ENCODE measurements at regions not wholly inside any gene's neighbourhood (a gene's known extent, or its start where the extent isn't known, plus 50 kb on each side); places are given as distances from the start of the nearest gene placed in this dataset.
"Not testable (repeated sequence)": the region's sequence is repeated elsewhere in the genome, so short reads cannot be mapped to it uniquely, and the experiment has no call there.

GRCh38 chr1:761791-762190 is 75.3 kb upstream of the OR4F16 start:
- H3K36me3 Mint-ChIP-seq, H3K27ac Mint-ChIP-seq, H3K9me3 Mint-ChIP-seq, H3K4me1 Mint-ChIP-seq, H3K4me3 Mint-ChIP-seq, H3K27me3 Mint-ChIP-seq: not testable (repeated sequence)

- not testable (repeated sequence) for H3K36me3 Mint-ChIP-seq, H3K27ac Mint-ChIP-seq, H3K9me3 Mint-ChIP-seq, H3K27me3 Mint-ChIP-seq, H3K4me1 Mint-ChIP-seq, H3K4me3 Mint-ChIP-seq
These were observed 85.0 kb upstream of the OR4F16 start for GRCh38 chr1:771449-771848.

- not testable (repeated sequence) for H3K27me3 Mint-ChIP-seq, H3K9me3 Mint-ChIP-seq, H3K36me3 Mint-ChIP-seq, H3K4me1 Mint-ChIP-seq
- Mint-ChIP-seq H3K4me3 (peak overlapping the region in 3 of 4 donors; percentile 68 to 99 (median 96)), H3K27ac (peak overlapping the region in 2 of 3 donors; percentile 78 to 99)
These were observed 91.2 kb upstream of the OR4F16 start for GRCh38 chr1:777480-778180.

- not testable (repeated sequence) for H3K36me3 Mint-ChIP-seq, H3K4me1 Mint-ChIP-seq, H3K9me3 Mint-ChIP-seq, H3K27me3 Mint-ChIP-seq
- Mint-ChIP-seq H3K4me3 (peak overlapping the region; percentile 89 to 100 (median 98)), H3K27ac (peak overlapping the region; percentile 96 to 100 (median 99))
These were observed 92.2 kb upstream of the OR4F16 start for GRCh38 chr1:778451-779278.

- H3K4me1 Mint-ChIP-seq, H3K9me3 Mint-ChIP-seq, H3K27me3 Mint-ChIP-seq, H3K36me3 Mint-ChIP-seq: not testable (repeated sequence)
- Mint-ChIP-seq H3K4me3 (peak overlapping the region; percentile 89 to 100 (median 98)), H3K27ac (peak overlapping the region in 2 of 3 donors; percentile 96 to 100)
These were observed 93.2 kb upstream of the OR4F16 start for GRCh38 chr1:779621-780020.

GRCh38 chr1:788835-789234 is 102.4 kb upstream of the OR4F16 start:
- peaks cover 2% of the 10 kb centered on the region for H3K36me3 Mint-ChIP-seq
- H3K27me3 Mint-ChIP-seq = no peaks in the 10 kb centered on the region
- no peaks in the 10 kb centered on the region for H3K4me1 Mint-ChIP-seq
- H3K27ac Mint-ChIP-seq = no peak overlapping the region
- no peaks in the 10 kb centered on the region for H3K9me3 Mint-ChIP-seq
- H3K4me3 Mint-ChIP-seq = no peak overlapping the region

GRCh38 chr1:789606-790005 is 103.2 kb upstream of the OR4F16 start:
- not testable (repeated sequence) for H3K27me3 Mint-ChIP-seq, H3K4me3 Mint-ChIP-seq, H3K36me3 Mint-ChIP-seq, H3K9me3 Mint-ChIP-seq, H3K27ac Mint-ChIP-seq, H3K4me1 Mint-ChIP-seq

- H3K9me3 Mint-ChIP-seq, H3K4me3 Mint-ChIP-seq, H3K4me1 Mint-ChIP-seq, H3K27me3 Mint-ChIP-seq, H3K36me3 Mint-ChIP-seq, H3K27ac Mint-ChIP-seq: not testable (repeated sequence)
These were observed 104.0 kb upstream of the OR4F16 start for GRCh38 chr1:790388-790930.

GRCh38 chr1:794310-794709 is 107.9 kb upstream of the OR4F16 start:
- H3K4me1 Mint-ChIP-seq, H3K27me3 Mint-ChIP-seq, H3K27ac Mint-ChIP-seq: not testable (repeated sequence)

GRCh38 chr1:794918-795584 is 108.6 kb upstream of the OR4F16 start:
- H3K27ac Mint-ChIP-seq, H3K36me3 Mint-ChIP-seq, H3K4me3 Mint-ChIP-seq, H3K9me3 Mint-ChIP-seq, H3K27me3 Mint-ChIP-seq, H3K4me1 Mint-ChIP-seq: not testable (repeated sequence)

More at GRCh38 chr1:794310-794709, 107.9 kb upstream of the OR4F16 start:
- not testable (repeated sequence) for H3K36me3 Mint-ChIP-seq, H3K4me3 Mint-ChIP-seq, H3K9me3 Mint-ChIP-seq

- not testable (repeated sequence) for H3K27me3 Mint-ChIP-seq, H3K4me1 Mint-ChIP-seq, H3K4me3 Mint-ChIP-seq, H3K36me3 Mint-ChIP-seq, H3K9me3 Mint-ChIP-seq, H3K27ac Mint-ChIP-seq
These were observed 111.2 kb upstream of the OR4F16 start for GRCh38 chr1:797649-798048.

- not testable (repeated sequence) for H3K36me3 Mint-ChIP-seq, H3K27ac Mint-ChIP-seq, H3K4me1 Mint-ChIP-seq, H3K9me3 Mint-ChIP-seq, H3K27me3 Mint-ChIP-seq, H3K4me3 Mint-ChIP-seq
These were observed 113.9 kb upstream of the OR4F16 start for GRCh38 chr1:800397-800796.

GRCh38 chr1:804378-805115 is 118.1 kb upstream of the OR4F16 start:
- peak overlapping the region in 2 of 4 donors; percentile 12 to 51 for H3K4me3 Mint-ChIP-seq
- H3K36me3 Mint-ChIP-seq, H3K4me1 Mint-ChIP-seq, H3K27me3 Mint-ChIP-seq, H3K9me3 Mint-ChIP-seq: not testable (repeated sequence)
- peak overlapping the region in 1 of 3 donors; percentile 50 for H3K27ac Mint-ChIP-seq

GRCh38 chr1:805310-805709 is 118.4 kb upstream of the SAMD11 start:
- not testable (repeated sequence) for H3K36me3 Mint-ChIP-seq, H3K4me1 Mint-ChIP-seq, H3K27me3 Mint-ChIP-seq, H3K9me3 Mint-ChIP-seq
- Mint-ChIP-seq H3K4me3 (peak overlapping the region in 1 of 4 donors; percentile 70), H3K27ac (peak overlapping the region in 1 of 3 donors; percentile 50)

- H3K27me3 Mint-ChIP-seq, H3K4me3 Mint-ChIP-seq, H3K9me3 Mint-ChIP-seq, H3K4me1 Mint-ChIP-seq, H3K36me3 Mint-ChIP-seq, H3K27ac Mint-ChIP-seq: not testable (repeated sequence)
These were observed 116.7 kb upstream of the SAMD11 start for GRCh38 chr1:807066-807465.

Measured in IgD-negative memory B cell (primary cell).